ENCODE measurements at regions not wholly inside any gene's neighbourhood (a gene's known extent, or its start where the extent isn't known, plus 50 kb on each side); places are given as distances from the start of the nearest gene placed in this dataset.

- TF ChIP-seq ZNF274 (IDR thresholded peaks at IDR 0.05; ENCODE audit: low read depth, low read length): no peak
- no peak overlapping the region for H3K4me3 ChIP-seq (ENCODE audit: low read length)
Measured at GRCh38 chr4:3835527-3836405, 69.6 kb downstream of the ADRA2C start.

- no peak overlapping the region for H3K4me3 ChIP-seq (ENCODE audit: low read length)
- TF ChIP-seq ZNF274 (IDR thresholded peaks at IDR 0.05; ENCODE audit: low read depth, low read length): no peak
Measured at GRCh38 chr4:3836406-3836755, 70.2 kb downstream of the ADRA2C start.

- TF ChIP-seq ZNF274 (IDR thresholded peaks at IDR 0.05; ENCODE audit: low read depth, low read length): no peak
Measured at GRCh38 chr4:3836756-3837601, 70.8 kb downstream of the ADRA2C start.

GRCh38 chr4:3838437-3839380 lies 72.5 kb downstream of the ADRA2C start:
- no peak for TF ChIP-seq ZNF274 (IDR thresholded peaks at IDR 0.05; ENCODE audit: low read depth, low read length)
- H3K4me3 ChIP-seq (ENCODE audit: low read length): no peak overlapping the region

More at GRCh38 chr4:3836756-3837601, 70.8 kb downstream of the ADRA2C start:
- no peak overlapping the region for H3K4me3 ChIP-seq (ENCODE audit: low read length)

GRCh38 chr4:3845094-3845743 lies 79.0 kb downstream of the ADRA2C start:
- no peak for TF ChIP-seq ZNF274 (IDR thresholded peaks at IDR 0.05; ENCODE audit: low read depth, low read length)
- H3K4me3 ChIP-seq (ENCODE audit: low read length): no peak overlapping the region

GRCh38 chr4:3845744-3846429 lies 79.7 kb downstream of the ADRA2C start:
- H3K4me3 ChIP-seq (ENCODE audit: low read length): no peak overlapping the region

GRCh38 chr4:3847211-3847940 lies 81.2 kb downstream of the ADRA2C start:
- H3K4me3 ChIP-seq (ENCODE audit: low read length): no peak overlapping the region
- TF ChIP-seq ZNF274 (IDR thresholded peaks at IDR 0.05; ENCODE audit: low read depth, low read length): no peak

More at GRCh38 chr4:3845744-3846429, 79.7 kb downstream of the ADRA2C start:
- TF ChIP-seq ZNF274 (IDR thresholded peaks at IDR 0.05; ENCODE audit: low read depth, low read length): no peak

GRCh38 chr4:3848323-3848722 lies 82.1 kb downstream of the ADRA2C start:
- no peak overlapping the region for H3K4me3 ChIP-seq (ENCODE audit: low read length)
- TF ChIP-seq ZNF274 (IDR thresholded peaks at IDR 0.05; ENCODE audit: low read depth, low read length): no peak

GRCh38 chr4:3849140-3849539 lies 83.0 kb downstream of the ADRA2C start:
- no peak overlapping the region for H3K4me3 ChIP-seq (ENCODE audit: low read length)
- no peak for TF ChIP-seq ZNF274 (IDR thresholded peaks at IDR 0.05; ENCODE audit: low read depth, low read length)

- TF ChIP-seq ZNF274 (IDR thresholded peaks at IDR 0.05; ENCODE audit: low read depth, low read length): no peak
- no peak overlapping the region for H3K4me3 ChIP-seq (ENCODE audit: low read length)
Measured at GRCh38 chr4:3850128-3850527, 83.9 kb downstream of the ADRA2C start.

GRCh38 chr4:3851211-3851610 lies 85.0 kb downstream of the ADRA2C start:
- no peak for TF ChIP-seq ZNF274 (IDR thresholded peaks at IDR 0.05; ENCODE audit: low read depth, low read length)
- H3K4me3 ChIP-seq (ENCODE audit: low read length): no peak overlapping the region

- no peak for TF ChIP-seq ZNF274 (IDR thresholded peaks at IDR 0.05; ENCODE audit: low read depth, low read length)
- H3K4me3 ChIP-seq (ENCODE audit: low read length): no peak overlapping the region
Measured at GRCh38 chr4:3851881-3852280, 85.7 kb downstream of the ADRA2C start.

Measured in GM08714 (cell line).